Activated B cell treated with CpG ODN at 0.5 μM for 24 hours (primary cell): ENCODE measurements at regions not wholly inside any gene's neighbourhood (a gene's known extent, or its start where the extent isn't known, plus 50 kb on each side); places are given as distances from the start of the nearest gene placed in this dataset.

Experiments
- ATAC-seq: fragments of 200-7000 bp; cut with Tn5 transposase; one replicate; pipeline ENCODE4 v1.10.0; 2021; ENCODE audit warnings: low read depth, mild to moderate bottlenecking, moderate library complexity
- CTCF ChIA-PET: fragments of 350-600 bp; sonication (Branson Sonifier 250); formaldehyde crosslinking; loops from one replicate; lab custom pipeline; 2021; ENCODE audit warnings: antibody characterized with exemption; lab: Charles Lee
- POLR2A ChIA-PET: fragments of 350-600 bp; sonication (Branson Sonifier 250); formaldehyde crosslinking; loops from one replicate; lab custom pipeline; 2021; ENCODE audit warnings: antibody characterized with exemption; lab: Charles Lee
- DNase-seq: peaks from one replicate; pipeline ENCODE4 v3.0.0; 2022
- H3K27ac Mint-ChIP-seq: one replicate; pipeline ENCODE4 v1.8.0; 2020; ENCODE audit warnings: mixed read lengths
- H3K27me3 Mint-ChIP-seq: one replicate; pipeline ENCODE4 v1.8.0; 2021; ENCODE audit warnings: mixed read lengths
- H3K36me3 Mint-ChIP-seq: one replicate; pipeline ENCODE4 v1.8.0; 2021; ENCODE audit warnings: low read depth, mixed read lengths
- H3K4me1 Mint-ChIP-seq: one replicate; pipeline ENCODE4 v1.8.0; 2021; ENCODE audit warnings: mixed read lengths
- H3K4me3 Mint-ChIP-seq: one replicate; pipeline ENCODE4 v1.8.0; 2020; ENCODE audit warnings: mild to moderate bottlenecking, mixed read lengths
- H3K9me3 Mint-ChIP-seq: one replicate; pipeline ENCODE4 v1.8.0; 2020; ENCODE audit warnings: mixed read lengths
- CTCF ChIP-seq: fragments of 200-600 bp; IDR thresholded peaks from one replicate; pipeline ENCODE4 v1.8.0; 2022; ENCODE audit warnings: antibody characterized with exemption, mild to moderate bottlenecking
- intact Hi-C: fragments of 100-400 bp; cut with micrococcal nuclease; formaldehyde crosslinking; loops from one replicate; pipeline ENCODE4 v1.15.1; 2024

- intact Hi-C loops = no loop called here
- no peaks in the 10 kb centered on the region for H3K4me1 Mint-ChIP-seq
- H3K4me3 Mint-ChIP-seq = no peak overlapping the region
- DNase-seq = no peak
- H3K27me3 Mint-ChIP-seq = no peaks in the 10 kb centered on the region
- TF ChIP-seq CTCF = no peak
- H3K27ac Mint-ChIP-seq = no peak overlapping the region
- ChIA-PET POLR2A (no interaction called here), CTCF (no interaction called here)
- H3K9me3 Mint-ChIP-seq = peaks cover 4% of the 10 kb centered on the region
- no peak for ATAC-seq
- H3K36me3 Mint-ChIP-seq = no peaks in the 10 kb centered on the region
These were observed 560.2 kb downstream of the TOX3 start for GRCh38 chr16:51986717-51987116.

GRCh38 chr16:51986301-51986700 is 560.6 kb downstream of the TOX3 start:
- Mint-ChIP-seq H3K4me3 (no peak overlapping the region), H3K36me3 (no peaks in the 10 kb centered on the region), H3K27me3 (no peaks in the 10 kb centered on the region), H3K4me1 (no peaks in the 10 kb centered on the region), H3K27ac (no peak overlapping the region), H3K9me3 (peaks cover 4% of the 10 kb centered on the region)
- POLR2A ChIA-PET = no interaction called here
- intact Hi-C loops = no loop called here
- no peak for TF ChIP-seq CTCF
- CTCF ChIA-PET = no interaction called here
- DNase-seq (no peak), ATAC-seq (no peak)

GRCh38 chr16:51985126-51985525 is 561.8 kb downstream of the TOX3 start:
- intact Hi-C loops = no loop called here
- Mint-ChIP-seq H3K27ac (no peak overlapping the region), H3K4me3 (no peak overlapping the region)

GRCh38 chr16:51984395-51984794 is 562.5 kb downstream of the TOX3 start:
- DNase-seq (no peak), ATAC-seq (no peak)
- no peaks in the 10 kb centered on the region for H3K36me3 Mint-ChIP-seq
- intact Hi-C loops = no loop called here
- POLR2A ChIA-PET = no interaction called here
- H3K4me1 Mint-ChIP-seq = no peaks in the 10 kb centered on the region
- CTCF ChIA-PET = no interaction called here
- no peak overlapping the region for H3K27ac Mint-ChIP-seq
- TF ChIP-seq CTCF = no peak
- H3K27me3 Mint-ChIP-seq = no peaks in the 10 kb centered on the region
- no peak overlapping the region for H3K4me3 Mint-ChIP-seq
- H3K9me3 Mint-ChIP-seq = peaks cover 1% of the 10 kb centered on the region

More at GRCh38 chr16:51985126-51985525, 561.8 kb downstream of the TOX3 start:
- CTCF ChIA-PET = no interaction called here
- no peak for TF ChIP-seq CTCF
- POLR2A ChIA-PET = no interaction called here
- ATAC-seq (no peak), DNase-seq (no peak)
- H3K27me3 Mint-ChIP-seq = no peaks in the 10 kb centered on the region
- H3K4me1 Mint-ChIP-seq = no peaks in the 10 kb centered on the region
- H3K36me3 Mint-ChIP-seq = no peaks in the 10 kb centered on the region
- H3K9me3 Mint-ChIP-seq = peaks cover 1% of the 10 kb centered on the region

GRCh38 chr16:51982715-51983680 is 563.9 kb downstream of the TOX3 start:
- Mint-ChIP-seq H3K4me1 (no peaks in the 10 kb centered on the region), H3K4me3 (no peak overlapping the region), H3K27me3 (no peaks in the 10 kb centered on the region), H3K27ac (no peak overlapping the region), H3K36me3 (no peaks in the 10 kb centered on the region), H3K9me3 (peaks cover 1% of the 10 kb centered on the region)
- CTCF ChIA-PET = interaction anchor here (0.8 to 2.0 kb wide), 4 partner anchors 8 to 1773 kb away, joined by 3 to 4 read pairs (median 3); no protein-coding TSS in a partner anchor
- no peak for DNase-seq
- no peak for TF ChIP-seq CTCF
- intact Hi-C loops = no loop called here
- ATAC-seq = no peak
- POLR2A ChIA-PET = no interaction called here
